ENCODE measurements at regions not wholly inside any gene's neighbourhood (a gene's known extent, or its start where the extent isn't known, plus 50 kb on each side); places are given as distances from the start of the nearest gene placed in this dataset.

DNA sequence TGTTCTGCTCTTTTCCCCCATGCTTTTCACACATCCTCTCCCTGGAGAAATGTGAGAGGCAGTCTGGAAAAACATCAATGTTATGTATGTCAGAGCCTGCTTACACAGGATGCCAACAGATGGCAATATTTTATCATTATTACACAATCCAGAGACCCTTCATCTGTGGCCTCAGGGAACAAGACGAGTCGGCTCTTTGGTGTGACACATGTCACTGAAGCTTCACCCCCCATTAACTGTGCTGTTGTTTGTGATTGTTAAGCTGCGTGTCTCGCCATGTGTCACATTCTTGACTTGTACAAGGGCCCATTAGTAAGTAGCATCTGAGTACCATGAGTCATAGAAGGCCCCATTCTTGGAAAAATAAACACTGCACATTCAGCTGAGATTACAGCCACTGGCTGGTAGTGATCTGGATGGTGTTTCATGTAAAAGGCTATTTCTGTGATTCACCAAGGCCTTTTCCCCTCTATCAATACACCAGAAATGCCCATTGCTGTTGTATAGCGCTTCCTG is 682.1 kb upstream of the SOX9 start:
- TF ChIP-seq, protein P1, sequence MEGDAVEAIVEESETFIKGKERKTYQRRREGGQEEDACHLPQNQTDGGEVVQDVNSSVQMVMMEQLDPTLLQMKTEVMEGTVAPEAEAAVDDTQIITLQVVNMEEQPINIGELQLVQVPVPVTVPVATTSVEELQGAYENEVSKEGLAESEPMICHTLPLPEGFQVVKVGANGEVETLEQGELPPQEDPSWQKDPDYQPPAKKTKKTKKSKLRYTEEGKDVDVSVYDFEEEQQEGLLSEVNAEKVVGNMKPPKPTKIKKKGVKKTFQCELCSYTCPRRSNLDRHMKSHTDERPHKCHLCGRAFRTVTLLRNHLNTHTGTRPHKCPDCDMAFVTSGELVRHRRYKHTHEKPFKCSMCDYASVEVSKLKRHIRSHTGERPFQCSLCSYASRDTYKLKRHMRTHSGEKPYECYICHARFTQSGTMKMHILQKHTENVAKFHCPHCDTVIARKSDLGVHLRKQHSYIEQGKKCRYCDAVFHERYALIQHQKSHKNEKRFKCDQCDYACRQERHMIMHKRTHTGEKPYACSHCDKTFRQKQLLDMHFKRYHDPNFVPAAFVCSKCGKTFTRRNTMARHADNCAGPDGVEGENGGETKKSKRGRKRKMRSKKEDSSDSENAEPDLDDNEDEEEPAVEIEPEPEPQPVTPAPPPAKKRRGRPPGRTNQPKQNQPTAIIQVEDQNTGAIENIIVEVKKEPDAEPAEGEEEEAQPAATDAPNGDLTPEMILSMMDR (IDR thresholded peaks at IDR 0.05), result no peak
- no peak for TF ChIP-seq EZH2 (IDR thresholded peaks at IDR 0.05; ENCODE audit: borderline replicate concordance, insufficient read depth, low read depth, low read length, poor library complexity, severe bottlenecking)

Measured in B cell (primary cell).